Chondrocyte (in vitro differentiated cells): ENCODE measurements at regions not wholly inside any gene's neighbourhood (a gene's known extent, or its start where the extent isn't known, plus 50 kb on each side); places are given as distances from the start of the nearest gene placed in this dataset.

Source experiments
- DNase-seq: peaks from one replicate; pipeline ENCODE4 v3.0.0; 2021; ENCODE audit warnings: mixed read lengths, low spot score
- H3K27ac Mint-ChIP-seq: one replicate; pipeline ENCODE4 v1.8.0; 2021; ENCODE audit warnings: mild to moderate bottlenecking, moderate library complexity, mixed read lengths; ENCODE audit not compliant: unreplicated experiment
- H3K27me3 Mint-ChIP-seq: 2 replicates; pipeline ENCODE4 v1.8.0; 2021; ENCODE audit warnings: low read depth, mixed read lengths
- H3K36me3 Mint-ChIP-seq: 2 replicates; pipeline ENCODE4 v1.8.0; 2021; ENCODE audit warnings: low read depth, mixed read lengths
- H3K4me1 Mint-ChIP-seq: 2 replicates; pipeline ENCODE4 v1.8.0; 2021; ENCODE audit warnings: low read depth, mild to moderate bottlenecking, mixed read lengths
- H3K4me3 Mint-ChIP-seq: one replicate; pipeline ENCODE4 v1.8.0; 2021; ENCODE audit warnings: mild to moderate bottlenecking, moderate library complexity, mixed read lengths; ENCODE audit not compliant: unreplicated experiment
- H3K9me3 Mint-ChIP-seq: 2 replicates; pipeline ENCODE4 v1.8.0; 2021; ENCODE audit warnings: low read depth, mixed read lengths
- CTCF ChIP-seq: fragments of 200-600 bp; sonication (generic); IDR thresholded peaks from 2 replicates; pipeline ENCODE4 v1.5.0; 2021; ENCODE audit warnings: antibody characterized with exemption, mild to moderate bottlenecking, moderate library complexity

GRCh38 chr2:7934476-7934875 lies 747.4 kb upstream of the ID2 start:
- Mint-ChIP-seq H3K36me3 (no peaks in the 10 kb centered on the region), H3K9me3 (peaks cover 3% of the 10 kb centered on the region), H3K4me1 (no peaks in the 10 kb centered on the region), H3K27me3 (peaks cover 2% of the 10 kb centered on the region), H3K27ac (no peak overlapping the region), H3K4me3 (no peak overlapping the region)
- TF ChIP-seq CTCF = no peak
- no peak for DNase-seq

GRCh38 chr2:7937082-7937481 lies 744.8 kb upstream of the ID2 start:
- Mint-ChIP-seq H3K27ac (no peak overlapping the region), H3K4me3 (no peak overlapping the region), H3K27me3 (no peaks in the 10 kb centered on the region), H3K4me1 (no peaks in the 10 kb centered on the region), H3K9me3 (peaks cover 7% of the 10 kb centered on the region), H3K36me3 (no peaks in the 10 kb centered on the region)
- no peak for TF ChIP-seq CTCF
- DNase-seq = no peak

GRCh38 chr2:7940723-7941122 lies 741.1 kb upstream of the ID2 start:
- no peak overlapping the region for H3K4me3 Mint-ChIP-seq
- no peak overlapping the region for H3K27ac Mint-ChIP-seq
- no peak for DNase-seq
- H3K36me3 Mint-ChIP-seq = no peaks in the 10 kb centered on the region
- H3K4me1 Mint-ChIP-seq = no peaks in the 10 kb centered on the region
- H3K27me3 Mint-ChIP-seq = no peaks in the 10 kb centered on the region
- peaks cover 7% of the 10 kb centered on the region for H3K9me3 Mint-ChIP-seq
- TF ChIP-seq CTCF = no peak

GRCh38 chr2:7943446-7943845 lies 738.4 kb upstream of the ID2 start:
- H3K27ac Mint-ChIP-seq = no peak overlapping the region
- no peak overlapping the region for H3K4me3 Mint-ChIP-seq
- peaks cover 7% of the 10 kb centered on the region for H3K9me3 Mint-ChIP-seq
- no peaks in the 10 kb centered on the region for H3K4me1 Mint-ChIP-seq
- DNase-seq = no peak
- TF ChIP-seq CTCF = no peak
- no peaks in the 10 kb centered on the region for H3K36me3 Mint-ChIP-seq
- H3K27me3 Mint-ChIP-seq = no peaks in the 10 kb centered on the region

GRCh38 chr2:7945026-7945425 lies 736.8 kb upstream of the ID2 start:
- no peak for TF ChIP-seq CTCF
- H3K27ac Mint-ChIP-seq = no peak overlapping the region
- H3K27me3 Mint-ChIP-seq = no peaks in the 10 kb centered on the region
- no peaks in the 10 kb centered on the region for H3K9me3 Mint-ChIP-seq
- peaks cover 14% of the 10 kb centered on the region for H3K4me1 Mint-ChIP-seq
- no peaks in the 10 kb centered on the region for H3K36me3 Mint-ChIP-seq
- DNase-seq = no peak
- no peak overlapping the region for H3K4me3 Mint-ChIP-seq
